ENCODE measurements at regions not wholly inside any gene's neighbourhood (a gene's known extent, or its start where the extent isn't known, plus 50 kb on each side); places are given as distances from the start of the nearest gene placed in this dataset.
"Not testable (repeated sequence)": the region's sequence is repeated elsewhere in the genome, so short reads cannot be mapped to it uniquely, and the experiment has no call there.

DNA sequence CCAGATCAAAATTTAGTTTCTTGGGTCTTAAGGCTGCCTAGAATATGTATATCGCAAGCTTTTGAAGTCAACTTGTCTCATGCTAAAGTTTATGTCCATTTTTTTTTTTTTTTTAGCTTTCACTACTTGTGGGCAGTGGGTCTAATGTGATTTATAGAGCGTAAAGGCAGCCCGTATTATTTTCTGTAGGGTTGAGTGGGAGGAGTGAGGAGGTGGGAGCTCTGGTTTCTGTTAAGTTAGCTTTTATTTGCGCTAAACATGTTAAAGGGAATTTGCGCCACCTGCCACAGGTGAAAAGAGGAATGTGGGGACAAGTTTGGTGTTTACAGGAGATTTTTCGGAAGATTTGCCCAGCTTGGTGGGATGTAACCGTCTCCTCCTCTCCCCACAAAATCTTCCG lies 234.2 kb downstream of the IL20RB start:
- no peak overlapping the region for H3K4me3 Mint-ChIP-seq
- no peaks in the 10 kb centered on the region for H3K36me3 Mint-ChIP-seq (ENCODE audit: low read depth)
- CTCF ChIA-PET: no interaction called here

DNA sequence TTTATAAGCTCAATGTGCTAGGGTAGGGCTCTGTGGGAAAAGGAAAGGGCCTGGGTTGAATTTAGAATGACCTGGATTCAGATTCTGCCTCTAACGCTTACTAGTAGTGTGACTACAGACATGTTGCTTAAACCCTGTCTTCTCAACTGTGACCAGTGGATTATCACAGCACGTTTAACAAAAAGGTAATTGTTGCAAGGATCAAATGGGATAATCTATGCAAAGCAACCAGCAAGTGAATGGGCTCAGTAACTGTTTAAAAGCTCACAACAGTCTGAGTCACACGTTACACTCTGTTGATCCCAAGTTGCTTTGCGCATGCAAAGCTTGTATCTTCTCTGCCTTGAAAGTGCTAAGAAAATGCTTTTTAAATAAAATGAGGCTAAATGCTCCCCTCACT lies 236.5 kb downstream of the IL20RB start:
- Mint-ChIP-seq H3K36me3 (ENCODE audit: low read depth) (no peaks in the 10 kb centered on the region), H3K27ac (no peak overlapping the region), H3K27me3 (peaks cover 1% of the 10 kb centered on the region), H3K4me1 (ENCODE audit: low read depth) (no peaks in the 10 kb centered on the region), H3K4me3 (no peak overlapping the region), H3K9me3 (no peaks in the 10 kb centered on the region)
- intact Hi-C loops (cut with micrococcal nuclease): no loop called here
- TF ChIP-seq, protein P1, sequence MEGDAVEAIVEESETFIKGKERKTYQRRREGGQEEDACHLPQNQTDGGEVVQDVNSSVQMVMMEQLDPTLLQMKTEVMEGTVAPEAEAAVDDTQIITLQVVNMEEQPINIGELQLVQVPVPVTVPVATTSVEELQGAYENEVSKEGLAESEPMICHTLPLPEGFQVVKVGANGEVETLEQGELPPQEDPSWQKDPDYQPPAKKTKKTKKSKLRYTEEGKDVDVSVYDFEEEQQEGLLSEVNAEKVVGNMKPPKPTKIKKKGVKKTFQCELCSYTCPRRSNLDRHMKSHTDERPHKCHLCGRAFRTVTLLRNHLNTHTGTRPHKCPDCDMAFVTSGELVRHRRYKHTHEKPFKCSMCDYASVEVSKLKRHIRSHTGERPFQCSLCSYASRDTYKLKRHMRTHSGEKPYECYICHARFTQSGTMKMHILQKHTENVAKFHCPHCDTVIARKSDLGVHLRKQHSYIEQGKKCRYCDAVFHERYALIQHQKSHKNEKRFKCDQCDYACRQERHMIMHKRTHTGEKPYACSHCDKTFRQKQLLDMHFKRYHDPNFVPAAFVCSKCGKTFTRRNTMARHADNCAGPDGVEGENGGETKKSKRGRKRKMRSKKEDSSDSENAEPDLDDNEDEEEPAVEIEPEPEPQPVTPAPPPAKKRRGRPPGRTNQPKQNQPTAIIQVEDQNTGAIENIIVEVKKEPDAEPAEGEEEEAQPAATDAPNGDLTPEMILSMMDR (IDR thresholded peaks at IDR 0.05): no peak
- POLR2A ChIA-PET: no interaction called here
- DNase-seq (no peak), ATAC-seq (no peak)
- CTCF ChIA-PET: no interaction called here

More for the DNA sequence above, 234.2 kb downstream of the IL20RB start:
- Mint-ChIP-seq H3K27ac (no peak overlapping the region), H3K27me3 (peaks cover 1% of the 10 kb centered on the region), H3K4me1 (ENCODE audit: low read depth) (no peaks in the 10 kb centered on the region), H3K9me3 (no peaks in the 10 kb centered on the region)
- TF ChIP-seq, protein P1 (IDR thresholded peaks at IDR 0.05): no peak
- DNase-seq (no peak), ATAC-seq (no peak)
- intact Hi-C loops (cut with micrococcal nuclease): no loop called here
- POLR2A ChIA-PET: no interaction called here

DNA sequence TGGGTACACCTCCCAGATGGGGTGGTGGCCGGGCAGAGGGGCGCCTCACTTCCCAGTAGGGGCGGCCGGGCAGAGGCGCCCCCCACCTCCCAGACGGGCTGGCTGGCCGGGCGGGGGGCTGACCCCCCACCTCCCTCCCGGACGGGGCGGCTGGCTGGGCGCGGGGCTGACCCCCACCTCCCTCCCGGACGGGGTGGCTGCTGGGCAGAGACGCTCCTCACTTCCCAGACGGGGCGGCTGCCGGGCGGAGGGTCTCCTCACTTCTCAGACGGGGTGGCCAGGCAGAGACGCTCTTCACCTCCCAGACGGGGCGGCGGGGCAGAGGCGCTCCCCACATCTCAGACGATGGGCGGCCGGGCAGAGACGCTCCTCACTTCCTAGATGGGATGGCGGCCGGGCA lies 240.6 kb downstream of the IL20RB start:
- intact Hi-C loops (cut with micrococcal nuclease); CTCF ChIA-PET; H3K4me1 Mint-ChIP-seq (ENCODE audit: low read depth); H3K36me3 Mint-ChIP-seq (ENCODE audit: low read depth); H3K9me3 Mint-ChIP-seq; ATAC-seq; H3K27ac Mint-ChIP-seq; H3K27me3 Mint-ChIP-seq; H3K4me3 Mint-ChIP-seq; POLR2A ChIA-PET; DNase-seq: not testable (repeated sequence)

DNA sequence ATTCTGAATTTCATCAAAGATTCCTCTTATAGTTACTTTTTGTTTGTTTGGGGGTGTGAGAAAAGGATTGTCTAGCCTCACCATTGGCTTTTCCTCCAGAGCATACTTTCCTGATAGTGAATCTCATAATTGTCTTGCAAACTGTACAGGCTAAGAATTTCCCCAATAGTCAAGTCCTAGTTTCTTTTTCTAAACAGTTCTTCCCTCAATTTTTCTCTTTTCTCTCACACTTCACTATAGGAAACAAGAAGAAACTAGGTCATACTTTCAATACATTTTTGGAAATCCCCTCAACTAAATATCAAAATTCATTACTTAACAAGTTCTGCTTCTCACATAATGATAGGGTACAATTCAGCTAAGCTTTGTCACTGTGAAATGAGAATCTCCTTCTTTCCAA lies 241.9 kb downstream of the IL20RB start:
- ATAC-seq (no peak), DNase-seq (no peak)
- H3K4me1 Mint-ChIP-seq (ENCODE audit: low read depth): no peaks in the 10 kb centered on the region
- no peaks in the 10 kb centered on the region for H3K36me3 Mint-ChIP-seq (ENCODE audit: low read depth)
- ChIA-PET POLR2A (no interaction called here), CTCF (no interaction called here)
- H3K9me3 Mint-ChIP-seq: peaks cover 6% of the 10 kb centered on the region
- H3K27ac Mint-ChIP-seq: no peak overlapping the region
- peaks cover 3% of the 10 kb centered on the region for H3K27me3 Mint-ChIP-seq
- TF ChIP-seq, protein P1 (IDR thresholded peaks at IDR 0.05): no peak
- intact Hi-C loops (cut with micrococcal nuclease): no loop called here
- H3K4me3 Mint-ChIP-seq: no peak overlapping the region

DNA sequence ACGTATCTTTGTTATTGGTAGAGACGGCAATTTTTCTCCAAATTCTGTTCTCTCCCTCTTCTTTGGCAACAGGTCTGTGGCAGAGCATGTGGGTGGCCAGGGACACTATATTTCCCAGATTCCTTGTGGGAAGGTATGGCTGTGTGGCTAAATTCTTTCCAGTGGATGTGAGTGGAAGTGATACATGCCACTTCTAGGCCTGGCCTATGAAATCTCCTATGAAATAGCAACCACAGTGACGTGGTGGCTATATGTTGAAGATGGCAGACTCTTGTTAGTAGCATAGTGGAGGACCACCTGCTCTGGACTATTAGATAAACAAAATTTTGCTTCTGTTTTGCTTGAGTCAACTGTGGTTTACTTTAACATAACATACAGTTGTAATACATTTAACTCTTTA lies 243.3 kb downstream of the IL20RB start:
- DNase-seq: no peak
- intact Hi-C loops (cut with micrococcal nuclease): no loop called here
- TF ChIP-seq, protein P1 (IDR thresholded peaks at IDR 0.05): no peak
- peaks cover 6% of the 10 kb centered on the region for H3K9me3 Mint-ChIP-seq
- POLR2A ChIA-PET: no interaction called here
- CTCF ChIA-PET: no interaction called here
- no peak overlapping the region for H3K27ac Mint-ChIP-seq
- H3K4me1 Mint-ChIP-seq (ENCODE audit: low read depth): no peaks in the 10 kb centered on the region
- no peak for ATAC-seq
- no peak overlapping the region for H3K4me3 Mint-ChIP-seq
- H3K27me3 Mint-ChIP-seq: peaks cover 5% of the 10 kb centered on the region
- no peaks in the 10 kb centered on the region for H3K36me3 Mint-ChIP-seq (ENCODE audit: low read depth)

DNA sequence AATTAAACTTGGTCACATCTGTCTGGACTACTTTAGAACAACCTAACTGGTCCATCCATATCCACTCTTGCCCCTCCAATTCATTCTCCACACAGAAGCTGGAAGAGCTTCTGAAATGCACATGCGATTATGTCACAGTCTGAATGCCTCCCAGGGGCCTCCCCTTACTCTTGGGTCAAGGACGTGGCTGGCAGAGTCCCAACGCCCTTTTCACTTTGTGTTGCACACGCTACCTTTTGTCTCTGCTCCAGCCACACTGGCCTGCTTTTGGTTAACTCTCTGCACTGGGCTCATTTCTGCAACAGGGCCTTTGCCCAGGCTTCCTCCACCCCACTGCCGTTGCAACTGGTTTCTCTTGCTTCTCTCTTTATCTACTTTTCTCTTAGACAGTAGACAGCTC lies 245.2 kb downstream of the IL20RB start:
- no peaks in the 10 kb centered on the region for H3K4me1 Mint-ChIP-seq (ENCODE audit: low read depth)
- H3K4me3 Mint-ChIP-seq: no peak overlapping the region
- no peaks in the 10 kb centered on the region for H3K36me3 Mint-ChIP-seq (ENCODE audit: low read depth)
- no peak overlapping the region for H3K27ac Mint-ChIP-seq
- intact Hi-C loops (cut with micrococcal nuclease): no loop called here
- ChIA-PET CTCF (no interaction called here), POLR2A (no interaction called here)
- TF ChIP-seq, protein P1 (IDR thresholded peaks at IDR 0.05): no peak
- H3K9me3 Mint-ChIP-seq: peaks cover 6% of the 10 kb centered on the region
- ATAC-seq (no peak), DNase-seq (no peak)
- H3K27me3 Mint-ChIP-seq: peaks cover 6% of the 10 kb centered on the region
